ENCODE measurements at regions not wholly inside any gene's neighbourhood (a gene's known extent, or its start where the extent isn't known, plus 50 kb on each side); places are given as distances from the start of the nearest gene placed in this dataset.

- H3K4me1 Mint-ChIP-seq, result no peaks in the 10 kb centered on the region
- no peaks in the 10 kb centered on the region for H3K27me3 ChIP-seq (ENCODE audit: control insufficient read depth, insufficient read depth, low read length)
- no peak overlapping the region for H3K27ac ChIP-seq (ENCODE audit: insufficient read depth, low read length, poor library complexity, severe bottlenecking)
- no peak for DNase-seq
- H3K27ac Mint-ChIP-seq, result no peak overlapping the region
- H3K4me3 Mint-ChIP-seq, result no peak overlapping the region
- no peak overlapping the region for H3K4me3 ChIP-seq (ENCODE audit: low read depth, low read length)
- no peaks in the 10 kb centered on the region for H3K36me3 Mint-ChIP-seq
- H3K4me1 ChIP-seq (ENCODE audit: control insufficient read depth, insufficient read depth, low read length, poor library complexity, severe bottlenecking), result no peaks in the 10 kb centered on the region
- ATAC-seq (ENCODE audit: low read depth in 2 of 2), result no peak
- H3K9me3 Mint-ChIP-seq, result peaks cover 0 to 4% (median 0%) of the 10 kb centered on the region in 7 donors
- H3K9me3 ChIP-seq (ENCODE audit: control insufficient read depth in 2 of 2, low read length in 2 of 2), result no peaks in the 10 kb centered on the region
- no peaks in the 10 kb centered on the region for H3K36me3 ChIP-seq (ENCODE audit: control insufficient read depth, insufficient read depth, low read length)
- H3K27me3 Mint-ChIP-seq, result no peaks in the 10 kb centered on the region
These were observed 56.3 kb downstream of the SOX14 start for GRCh38 chr3:137820366-137820765.

GRCh38 chr3:137835096-137835495, 71.0 kb downstream of the SOX14 start:
- Histone ChIP-seq H3K27me3 (ENCODE audit: control insufficient read depth, insufficient read depth, low read length) (no peaks in the 10 kb centered on the region), H3K36me3 (ENCODE audit: control insufficient read depth, insufficient read depth, low read length) (no peaks in the 10 kb centered on the region), H3K4me1 (ENCODE audit: control insufficient read depth, insufficient read depth, low read length, poor library complexity, severe bottlenecking) (no peaks in the 10 kb centered on the region), H3K9me3 (ENCODE audit: control insufficient read depth in 2 of 2, low read length in 2 of 2) (no peaks in the 10 kb centered on the region), H3K4me3 (ENCODE audit: low read depth, low read length) (no peak overlapping the region), H3K27ac (ENCODE audit: insufficient read depth, low read length, poor library complexity, severe bottlenecking) (no peak overlapping the region)
- H3K9me3 Mint-ChIP-seq, result peaks cover 0 to 10% (median 0%) of the 10 kb centered on the region in 7 donors
- no peak overlapping the region for H3K4me3 Mint-ChIP-seq
- H3K36me3 Mint-ChIP-seq, result no peaks in the 10 kb centered on the region
- ATAC-seq (ENCODE audit: low read depth in 2 of 2) (no peak), DNase-seq (no peak)
- no peaks in the 10 kb centered on the region for H3K4me1 Mint-ChIP-seq
- peaks cover 4% of the 10 kb centered on the region for H3K27me3 Mint-ChIP-seq
- no peak overlapping the region for H3K27ac Mint-ChIP-seq

- no peak overlapping the region for H3K27ac ChIP-seq (ENCODE audit: insufficient read depth, low read length, poor library complexity, severe bottlenecking)
- no peak for ATAC-seq (ENCODE audit: low read depth in 2 of 2)
- no peak for DNase-seq
- H3K4me3 Mint-ChIP-seq, result no peak overlapping the region
- H3K4me3 ChIP-seq (ENCODE audit: low read depth, low read length), result no peak overlapping the region
- no peaks in the 10 kb centered on the region for H3K27me3 Mint-ChIP-seq
- H3K9me3 Mint-ChIP-seq, result peaks cover 0 to 10% (median 0%) of the 10 kb centered on the region in 7 donors
- H3K36me3 Mint-ChIP-seq, result no peaks in the 10 kb centered on the region
- no peaks in the 10 kb centered on the region for H3K4me1 Mint-ChIP-seq
- no peaks in the 10 kb centered on the region for H3K4me1 ChIP-seq (ENCODE audit: control insufficient read depth, insufficient read depth, low read length, poor library complexity, severe bottlenecking)
- H3K27ac Mint-ChIP-seq, result no peak overlapping the region
- no peaks in the 10 kb centered on the region for H3K36me3 ChIP-seq (ENCODE audit: control insufficient read depth, insufficient read depth, low read length)
- H3K27me3 ChIP-seq (ENCODE audit: control insufficient read depth, insufficient read depth, low read length), result no peaks in the 10 kb centered on the region
- H3K9me3 ChIP-seq (ENCODE audit: control insufficient read depth in 2 of 2, low read length in 2 of 2), result no peaks in the 10 kb centered on the region
These were observed 81.1 kb downstream of the SOX14 start for GRCh38 chr3:137845194-137845593.

- Histone ChIP-seq H3K27me3 (ENCODE audit: control insufficient read depth, insufficient read depth, low read length) (no peaks in the 10 kb centered on the region), H3K4me3 (ENCODE audit: low read depth, low read length) (no peak overlapping the region), H3K36me3 (ENCODE audit: control insufficient read depth, insufficient read depth, low read length) (no peaks in the 10 kb centered on the region), H3K4me1 (ENCODE audit: control insufficient read depth, insufficient read depth, low read length, poor library complexity, severe bottlenecking) (no peaks in the 10 kb centered on the region), H3K9me3 (ENCODE audit: control insufficient read depth in 2 of 2, low read length in 2 of 2) (no peaks in the 10 kb centered on the region), H3K27ac (ENCODE audit: insufficient read depth, low read length, poor library complexity, severe bottlenecking) (no peak overlapping the region)
- DNase-seq (no peak), ATAC-seq (ENCODE audit: low read depth in 2 of 2) (no peak)
- H3K4me1 Mint-ChIP-seq, result no peaks in the 10 kb centered on the region
- H3K27me3 Mint-ChIP-seq, result no peaks in the 10 kb centered on the region
- H3K27ac Mint-ChIP-seq, result no peak overlapping the region
- H3K36me3 Mint-ChIP-seq, result no peaks in the 10 kb centered on the region
- H3K9me3 Mint-ChIP-seq, result peaks cover 0 to 10% (median 0%) of the 10 kb centered on the region in 7 donors
- H3K4me3 Mint-ChIP-seq, result no peak overlapping the region
These were observed 81.6 kb downstream of the SOX14 start for GRCh38 chr3:137845666-137846065.

- peaks cover 0 to 4% (median 0%) of the 10 kb centered on the region in 7 donors for H3K9me3 Mint-ChIP-seq
- ATAC-seq (ENCODE audit: low read depth in 2 of 2), result no peak
These were observed 88.3 kb downstream of the SOX14 start for GRCh38 chr3:137852391-137852830.

GRCh38 chr3:137854533-137855261, 90.6 kb downstream of the SOX14 start:
- H3K9me3 Mint-ChIP-seq, result peaks cover 0 to 8% (median 1%) of the 10 kb centered on the region in 7 donors

More at GRCh38 chr3:137852391-137852830, 88.3 kb downstream of the SOX14 start:
- Histone ChIP-seq H3K4me1 (ENCODE audit: control insufficient read depth, insufficient read depth, low read length, poor library complexity, severe bottlenecking) (no peaks in the 10 kb centered on the region), H3K36me3 (ENCODE audit: control insufficient read depth, insufficient read depth, low read length) (no peaks in the 10 kb centered on the region), H3K27ac (ENCODE audit: insufficient read depth, low read length, poor library complexity, severe bottlenecking) (no peak overlapping the region), H3K4me3 (ENCODE audit: low read depth, low read length) (no peak overlapping the region), H3K9me3 (ENCODE audit: control insufficient read depth in 2 of 2, low read length in 2 of 2) (no peaks in the 10 kb centered on the region), H3K27me3 (ENCODE audit: control insufficient read depth, insufficient read depth, low read length) (no peaks in the 10 kb centered on the region)
- no peak overlapping the region for H3K27ac Mint-ChIP-seq
- no peaks in the 10 kb centered on the region for H3K36me3 Mint-ChIP-seq
- DNase-seq, result no peak
- no peak overlapping the region for H3K4me3 Mint-ChIP-seq
- H3K27me3 Mint-ChIP-seq, result no peaks in the 10 kb centered on the region
- H3K4me1 Mint-ChIP-seq, result no peaks in the 10 kb centered on the region

GRCh38 chr3:137866001-137866400, 101.9 kb downstream of the SOX14 start:
- Histone ChIP-seq H3K4me3 (ENCODE audit: low read depth, low read length) (no peak overlapping the region), H3K27me3 (ENCODE audit: control insufficient read depth, insufficient read depth, low read length) (no peaks in the 10 kb centered on the region), H3K9me3 (ENCODE audit: control insufficient read depth in 2 of 2, low read length in 2 of 2) (peaks cover 0 to 9% of the 10 kb centered on the region in 2 experiments), H3K36me3 (ENCODE audit: control insufficient read depth, insufficient read depth, low read length) (no peaks in the 10 kb centered on the region), H3K27ac (ENCODE audit: insufficient read depth, low read length, poor library complexity, severe bottlenecking) (no peak overlapping the region), H3K4me1 (ENCODE audit: control insufficient read depth, insufficient read depth, low read length, poor library complexity, severe bottlenecking) (no peaks in the 10 kb centered on the region)
- no peak for ATAC-seq (ENCODE audit: low read depth in 2 of 2)
- peaks cover 2 to 20% (median 6%) of the 10 kb centered on the region in 7 donors for H3K9me3 Mint-ChIP-seq
- H3K27ac Mint-ChIP-seq, result no peak overlapping the region
- H3K27me3 Mint-ChIP-seq, result peaks cover 7% of the 10 kb centered on the region
- H3K4me1 Mint-ChIP-seq, result no peaks in the 10 kb centered on the region
- no peak overlapping the region for H3K4me3 Mint-ChIP-seq
- no peaks in the 10 kb centered on the region for H3K36me3 Mint-ChIP-seq
- DNase-seq, result no peak

More at GRCh38 chr3:137854533-137855261, 90.6 kb downstream of the SOX14 start:
- H3K4me3 Mint-ChIP-seq, result no peak overlapping the region
- DNase-seq (no peak), ATAC-seq (ENCODE audit: low read depth in 2 of 2) (no peak)
- Histone ChIP-seq H3K36me3 (ENCODE audit: control insufficient read depth, insufficient read depth, low read length) (no peaks in the 10 kb centered on the region), H3K4me3 (ENCODE audit: low read depth, low read length) (no peak overlapping the region), H3K9me3 (ENCODE audit: control insufficient read depth in 2 of 2, low read length in 2 of 2) (no peaks in the 10 kb centered on the region), H3K27ac (ENCODE audit: insufficient read depth, low read length, poor library complexity, severe bottlenecking) (no peak overlapping the region), H3K27me3 (ENCODE audit: control insufficient read depth, insufficient read depth, low read length) (no peaks in the 10 kb centered on the region), H3K4me1 (ENCODE audit: control insufficient read depth, insufficient read depth, low read length, poor library complexity, severe bottlenecking) (no peaks in the 10 kb centered on the region)
- no peaks in the 10 kb centered on the region for H3K4me1 Mint-ChIP-seq
- no peaks in the 10 kb centered on the region for H3K27me3 Mint-ChIP-seq
- no peak overlapping the region for H3K27ac Mint-ChIP-seq
- no peaks in the 10 kb centered on the region for H3K36me3 Mint-ChIP-seq

- Histone ChIP-seq H3K36me3 (ENCODE audit: control insufficient read depth, insufficient read depth, low read length) (no peaks in the 10 kb centered on the region), H3K27me3 (ENCODE audit: control insufficient read depth, insufficient read depth, low read length) (no peaks in the 10 kb centered on the region), H3K9me3 (ENCODE audit: control insufficient read depth in 2 of 2, low read length in 2 of 2) (peaks cover 0 to 9% of the 10 kb centered on the region in 2 experiments), H3K4me3 (ENCODE audit: low read depth, low read length) (no peak overlapping the region), H3K4me1 (ENCODE audit: control insufficient read depth, insufficient read depth, low read length, poor library complexity, severe bottlenecking) (no peaks in the 10 kb centered on the region), H3K27ac (ENCODE audit: insufficient read depth, low read length, poor library complexity, severe bottlenecking) (no peak overlapping the region)
- peaks cover 3 to 29% (median 10%) of the 10 kb centered on the region in 7 donors for H3K9me3 Mint-ChIP-seq
- DNase-seq, result no peak
- H3K4me3 Mint-ChIP-seq, result no peak overlapping the region
- no peak for ATAC-seq (ENCODE audit: low read depth in 2 of 2)
- H3K4me1 Mint-ChIP-seq, result no peaks in the 10 kb centered on the region
- peaks cover 6% of the 10 kb centered on the region for H3K27me3 Mint-ChIP-seq
- no peaks in the 10 kb centered on the region for H3K36me3 Mint-ChIP-seq
- no peak overlapping the region for H3K27ac Mint-ChIP-seq
These were observed 102.8 kb downstream of the SOX14 start for GRCh38 chr3:137866933-137867332.

Data from CD4-positive, CD25-positive, alpha-beta regulatory T cell (primary cell).